ENCODE measurements at regions not wholly inside any gene's neighbourhood (a gene's known extent, or its start where the extent isn't known, plus 50 kb on each side); places are given as distances from the start of the nearest gene placed in this dataset.

GRCh38 chr2:235390816-235391194 is 103.0 kb upstream of the AGAP1 start:
- H3K4me3 Mint-ChIP-seq, result no peak overlapping the region
- H3K27me3 Mint-ChIP-seq, result peaks cover 7% of the 10 kb centered on the region
- POLR2A ChIA-PET, result no interaction called here

DNA sequence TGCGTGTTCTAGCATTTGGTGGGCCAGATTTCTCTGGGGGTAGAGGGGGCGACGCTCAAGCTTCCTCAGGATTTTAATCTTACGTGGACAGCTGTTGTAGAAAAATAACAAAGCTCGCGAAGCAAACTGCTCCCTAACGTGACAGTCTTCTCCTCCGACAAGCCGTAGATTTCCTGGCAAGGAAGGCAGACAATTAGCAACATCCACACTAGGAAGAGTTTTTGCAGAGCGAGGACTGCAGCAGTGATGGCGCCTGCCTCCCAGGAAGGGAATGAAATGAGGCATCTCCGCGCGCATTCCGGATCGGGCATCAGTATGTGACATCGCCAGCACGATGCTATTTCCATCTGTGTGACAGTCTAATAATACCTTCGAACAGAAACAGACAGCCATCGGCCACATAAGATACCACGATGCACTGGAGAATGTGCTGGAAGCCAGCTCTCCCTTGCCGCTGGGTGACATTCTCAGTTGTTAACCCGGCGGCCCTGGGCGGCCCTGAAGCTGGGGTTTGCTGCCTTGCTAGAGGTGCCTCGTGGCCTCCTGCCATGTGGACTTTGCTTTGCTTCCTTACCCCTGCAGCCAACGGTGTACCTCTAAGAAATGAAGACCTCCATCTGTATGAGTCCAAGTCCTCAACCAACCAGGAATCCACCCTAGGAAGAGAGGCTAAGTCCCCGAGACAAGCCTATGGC is 101.8 kb upstream of the AGAP1 start:
- no peak for DNase-seq
- POLR2A ChIA-PET, result no interaction called here
- no peaks in the 10 kb centered on the region for H3K36me3 Mint-ChIP-seq (ENCODE audit: low read depth)
- no peak overlapping the region for H3K27ac Mint-ChIP-seq
- no peak overlapping the region for H3K4me3 Mint-ChIP-seq
- H3K4me1 Mint-ChIP-seq, result peaks cover 11% of the 10 kb centered on the region
- H3K27me3 Mint-ChIP-seq, result peaks cover 10% of the 10 kb centered on the region
- peaks cover 7% of the 10 kb centered on the region for H3K9me3 Mint-ChIP-seq
- CTCF ChIA-PET, result no interaction called here

More at GRCh38 chr2:235390816-235391194, 103.0 kb upstream of the AGAP1 start:
- no peak for DNase-seq
- Mint-ChIP-seq H3K36me3 (ENCODE audit: low read depth) (no peaks in the 10 kb centered on the region), H3K4me1 (peaks cover 11% of the 10 kb centered on the region), H3K27ac (no peak overlapping the region), H3K9me3 (peaks cover 7% of the 10 kb centered on the region)
- CTCF ChIA-PET, result no interaction called here

- Mint-ChIP-seq H3K27me3 (peaks cover 7% of the 10 kb centered on the region), H3K27ac (no peak overlapping the region), H3K9me3 (peaks cover 7% of the 10 kb centered on the region), H3K4me3 (no peak overlapping the region), H3K4me1 (peaks cover 11% of the 10 kb centered on the region), H3K36me3 (ENCODE audit: low read depth) (no peaks in the 10 kb centered on the region)
- ChIA-PET CTCF (no interaction called here), POLR2A (no interaction called here)
- DNase-seq, result no peak
Observed at GRCh38 chr2:235394278-235394828, 99.5 kb upstream of the AGAP1 start.

DNA sequence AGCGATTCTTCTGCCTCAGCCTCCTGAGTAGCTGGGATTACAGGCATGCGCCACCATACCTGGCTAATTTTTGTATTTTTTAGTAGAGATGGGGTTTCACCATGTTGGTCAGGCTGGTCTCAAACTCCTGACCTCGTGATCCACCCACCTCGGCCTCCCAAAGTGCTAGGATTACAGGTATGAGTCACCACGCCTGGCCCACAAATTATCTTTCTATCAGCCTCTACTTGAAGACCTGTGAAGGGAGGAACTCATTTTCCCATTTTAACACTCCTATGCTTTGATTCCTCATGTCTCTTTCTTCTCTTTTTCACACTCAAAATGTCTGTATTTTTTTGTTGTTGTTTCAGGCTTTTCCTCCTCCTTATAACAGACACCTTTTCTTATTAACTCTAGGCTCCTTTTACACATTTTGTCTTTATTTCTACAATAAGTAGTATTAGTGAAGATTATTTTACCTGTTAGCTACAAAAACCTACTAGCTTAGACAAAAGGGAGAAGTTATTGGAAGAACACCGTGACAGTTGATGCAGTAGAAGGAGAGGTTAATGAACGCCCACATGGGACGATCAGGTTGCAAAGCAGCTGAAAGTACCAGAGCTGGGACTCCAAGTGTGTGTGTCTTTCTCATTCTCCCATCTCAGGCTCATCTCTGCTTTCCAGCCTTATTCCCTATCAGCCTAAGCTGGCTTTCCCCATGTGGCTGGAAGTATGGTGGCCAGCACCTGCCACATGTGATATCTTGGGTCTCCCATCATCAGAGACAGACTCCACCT is 97.6 kb upstream of the AGAP1 start:
- no peak for DNase-seq
- CTCF ChIA-PET, result interaction anchor here (0.5 kb wide), 1 partner anchor 982 kb away, joined by 3 read pairs; no protein-coding TSS in a partner anchor
- peaks cover 2% of the 10 kb centered on the region for H3K9me3 Mint-ChIP-seq
- no peaks in the 10 kb centered on the region for H3K4me1 Mint-ChIP-seq
- peaks cover 7% of the 10 kb centered on the region for H3K27me3 Mint-ChIP-seq
- POLR2A ChIA-PET, result no interaction called here
- no peak overlapping the region for H3K4me3 Mint-ChIP-seq
- H3K27ac Mint-ChIP-seq, result no peak overlapping the region
- no peaks in the 10 kb centered on the region for H3K36me3 Mint-ChIP-seq (ENCODE audit: low read depth)

- ChIA-PET CTCF (no interaction called here), POLR2A (no interaction called here)
- Mint-ChIP-seq H3K27me3 (peaks cover 7% of the 10 kb centered on the region), H3K27ac (no peak overlapping the region), H3K4me1 (no peaks in the 10 kb centered on the region), H3K36me3 (ENCODE audit: low read depth) (no peaks in the 10 kb centered on the region), H3K9me3 (no peaks in the 10 kb centered on the region), H3K4me3 (no peak overlapping the region)
- DNase-seq, result no peak
Observed at GRCh38 chr2:235398321-235398720, 95.5 kb upstream of the AGAP1 start.

- ChIA-PET POLR2A (no interaction called here), CTCF (no interaction called here)
- Mint-ChIP-seq H3K4me3 (no peak overlapping the region), H3K9me3 (no peaks in the 10 kb centered on the region), H3K27me3 (peaks cover 7% of the 10 kb centered on the region), H3K4me1 (no peaks in the 10 kb centered on the region), H3K36me3 (ENCODE audit: low read depth) (no peaks in the 10 kb centered on the region), H3K27ac (no peak overlapping the region)
- no peak for DNase-seq
Observed at GRCh38 chr2:235399895-235400294, 93.9 kb upstream of the AGAP1 start.

DNA sequence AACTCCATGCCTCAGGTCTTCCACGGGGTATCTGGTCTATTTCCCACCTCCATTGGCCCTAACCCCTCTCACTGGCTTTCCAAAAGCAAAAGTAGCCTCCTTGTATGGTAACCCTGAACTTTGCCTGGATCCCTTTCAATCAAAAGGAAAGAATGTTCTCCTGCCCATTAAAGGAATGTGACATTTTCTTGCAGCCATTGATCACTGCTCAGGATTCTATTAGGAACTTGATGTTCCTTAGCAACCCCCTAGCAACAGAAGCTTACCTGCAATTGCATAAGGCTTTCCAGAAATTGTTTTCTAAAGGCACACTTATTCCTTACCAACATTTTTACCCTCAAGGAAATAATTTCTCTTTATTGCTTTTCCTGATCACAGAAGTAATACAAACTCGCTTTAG is 91.4 kb upstream of the AGAP1 start:
- POLR2A ChIA-PET, result no interaction called here
- no peaks in the 10 kb centered on the region for H3K27me3 Mint-ChIP-seq
- no peak overlapping the region for H3K4me3 Mint-ChIP-seq
- H3K4me1 Mint-ChIP-seq, result no peaks in the 10 kb centered on the region
- no peaks in the 10 kb centered on the region for H3K9me3 Mint-ChIP-seq
- no peak for DNase-seq
- CTCF ChIA-PET, result no interaction called here
- H3K36me3 Mint-ChIP-seq (ENCODE audit: low read depth), result no peaks in the 10 kb centered on the region
- no peak overlapping the region for H3K27ac Mint-ChIP-seq

DNA sequence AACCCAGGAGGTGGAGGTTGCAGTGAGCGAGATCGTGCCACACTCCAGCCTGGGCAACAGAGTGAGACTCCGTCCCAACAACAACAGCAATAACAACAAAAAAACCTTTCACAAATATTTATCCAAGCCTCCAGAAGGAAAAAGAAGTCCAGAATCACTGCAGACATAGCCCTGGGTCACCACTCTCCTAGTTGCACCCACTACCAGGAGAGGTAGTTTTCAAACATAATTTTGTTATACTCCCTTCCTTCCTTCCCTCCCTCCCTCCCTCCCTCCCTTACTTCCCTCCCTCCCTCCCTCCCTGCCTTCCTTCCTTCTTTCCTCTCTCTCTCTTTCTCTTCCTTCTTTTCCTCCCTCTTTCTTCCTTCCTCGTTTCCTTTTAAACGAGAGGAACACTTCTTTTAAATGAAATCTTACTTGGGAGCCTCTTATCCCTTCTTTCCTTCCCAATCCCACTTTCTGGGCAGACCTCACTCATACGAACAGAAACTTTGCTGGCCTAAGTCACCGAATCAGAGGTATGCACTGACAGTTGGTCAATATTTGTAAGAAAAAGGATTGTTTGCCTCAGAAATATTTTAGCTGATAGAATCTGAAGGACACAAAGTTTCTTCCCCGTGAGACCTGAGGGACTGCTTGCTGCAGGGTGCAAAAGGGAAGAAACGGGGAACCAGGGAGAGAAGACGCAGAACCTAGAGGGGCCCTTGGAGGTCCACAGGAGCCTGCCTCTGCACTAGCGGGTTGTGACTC is 88.1 kb upstream of the AGAP1 start:
- no peak overlapping the region for H3K27ac Mint-ChIP-seq
- H3K4me1 Mint-ChIP-seq, result no peaks in the 10 kb centered on the region
- H3K4me3 Mint-ChIP-seq, result no peak overlapping the region
- H3K36me3 Mint-ChIP-seq (ENCODE audit: low read depth), result no peaks in the 10 kb centered on the region
- POLR2A ChIA-PET, result no interaction called here
- CTCF ChIA-PET, result no interaction called here
- no peak for DNase-seq
- H3K27me3 Mint-ChIP-seq, result no peaks in the 10 kb centered on the region
- H3K9me3 Mint-ChIP-seq, result no peaks in the 10 kb centered on the region

DNA sequence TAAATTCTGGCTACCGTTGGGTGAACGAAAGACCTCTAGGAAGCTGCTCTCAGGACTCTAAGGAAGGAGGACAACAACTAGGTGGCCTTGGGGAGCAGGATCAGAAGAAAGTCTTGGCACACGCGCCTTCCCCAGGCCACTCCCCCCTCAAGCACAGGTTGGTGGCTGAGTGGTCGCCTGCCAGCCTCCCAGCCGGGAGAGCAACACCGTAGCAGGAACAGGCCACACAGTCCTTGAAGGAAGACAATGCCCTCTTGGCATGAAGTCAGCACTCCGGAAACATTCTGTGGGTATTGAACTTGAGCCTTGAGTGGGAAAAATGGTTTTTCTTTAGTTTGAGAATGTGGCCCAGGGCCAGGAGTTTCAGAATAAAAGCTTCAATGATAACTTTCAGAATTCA is 87.4 kb upstream of the AGAP1 start:
- Mint-ChIP-seq H3K4me1 (no peaks in the 10 kb centered on the region), H3K27ac (no peak overlapping the region), H3K27me3 (no peaks in the 10 kb centered on the region), H3K9me3 (no peaks in the 10 kb centered on the region), H3K4me3 (no peak overlapping the region), H3K36me3 (ENCODE audit: low read depth) (no peaks in the 10 kb centered on the region)
- POLR2A ChIA-PET, result no interaction called here
- DNase-seq, result no peak
- CTCF ChIA-PET, result no interaction called here

- no peaks in the 10 kb centered on the region for H3K4me1 Mint-ChIP-seq
Observed at GRCh38 chr2:235411905-235412485, 81.8 kb upstream of the AGAP1 start.

DNA sequence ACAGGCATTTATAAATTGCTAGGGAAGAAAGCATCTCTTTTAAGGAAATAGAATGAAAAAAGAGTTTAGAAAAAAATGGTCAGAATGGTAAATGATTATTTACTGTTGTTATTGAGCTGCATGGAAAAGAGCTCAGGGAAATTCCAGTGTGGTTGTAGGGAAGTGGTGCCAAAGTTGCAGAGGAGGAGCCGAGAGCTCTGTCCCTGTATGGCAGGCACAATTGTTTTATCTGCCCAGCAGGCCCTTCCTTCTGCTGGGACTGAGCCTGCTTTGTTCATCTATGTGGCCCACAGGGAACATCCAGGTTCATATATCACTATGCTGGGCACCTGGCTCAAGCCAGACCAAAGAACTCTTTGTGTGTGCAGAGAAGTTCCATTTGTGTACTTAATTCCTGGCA is 80.8 kb upstream of the AGAP1 start:
- POLR2A ChIA-PET, result no interaction called here
- Mint-ChIP-seq H3K4me3 (no peak overlapping the region), H3K27ac (no peak overlapping the region), H3K9me3 (no peaks in the 10 kb centered on the region), H3K27me3 (no peaks in the 10 kb centered on the region), H3K36me3 (ENCODE audit: low read depth) (no peaks in the 10 kb centered on the region), H3K4me1 (no peaks in the 10 kb centered on the region)
- CTCF ChIA-PET, result no interaction called here
- no peak for DNase-seq

More at GRCh38 chr2:235411905-235412485, 81.8 kb upstream of the AGAP1 start:
- H3K36me3 Mint-ChIP-seq (ENCODE audit: low read depth), result no peaks in the 10 kb centered on the region
- H3K27ac Mint-ChIP-seq, result no peak overlapping the region
- H3K27me3 Mint-ChIP-seq, result no peaks in the 10 kb centered on the region
- no peak for DNase-seq
- POLR2A ChIA-PET, result no interaction called here
- CTCF ChIA-PET, result no interaction called here
- H3K9me3 Mint-ChIP-seq, result no peaks in the 10 kb centered on the region
- no peak overlapping the region for H3K4me3 Mint-ChIP-seq

- POLR2A ChIA-PET, result no interaction called here
- no peaks in the 10 kb centered on the region for H3K27me3 Mint-ChIP-seq
- CTCF ChIA-PET, result no interaction called here
- no peaks in the 10 kb centered on the region for H3K4me1 Mint-ChIP-seq
- H3K27ac Mint-ChIP-seq, result no peak overlapping the region
- no peak for DNase-seq
- no peaks in the 10 kb centered on the region for H3K36me3 Mint-ChIP-seq (ENCODE audit: low read depth)
- H3K9me3 Mint-ChIP-seq, result no peaks in the 10 kb centered on the region
- H3K4me3 Mint-ChIP-seq, result no peak overlapping the region
Observed at GRCh38 chr2:235414422-235414821, 79.4 kb upstream of the AGAP1 start.

DNA sequence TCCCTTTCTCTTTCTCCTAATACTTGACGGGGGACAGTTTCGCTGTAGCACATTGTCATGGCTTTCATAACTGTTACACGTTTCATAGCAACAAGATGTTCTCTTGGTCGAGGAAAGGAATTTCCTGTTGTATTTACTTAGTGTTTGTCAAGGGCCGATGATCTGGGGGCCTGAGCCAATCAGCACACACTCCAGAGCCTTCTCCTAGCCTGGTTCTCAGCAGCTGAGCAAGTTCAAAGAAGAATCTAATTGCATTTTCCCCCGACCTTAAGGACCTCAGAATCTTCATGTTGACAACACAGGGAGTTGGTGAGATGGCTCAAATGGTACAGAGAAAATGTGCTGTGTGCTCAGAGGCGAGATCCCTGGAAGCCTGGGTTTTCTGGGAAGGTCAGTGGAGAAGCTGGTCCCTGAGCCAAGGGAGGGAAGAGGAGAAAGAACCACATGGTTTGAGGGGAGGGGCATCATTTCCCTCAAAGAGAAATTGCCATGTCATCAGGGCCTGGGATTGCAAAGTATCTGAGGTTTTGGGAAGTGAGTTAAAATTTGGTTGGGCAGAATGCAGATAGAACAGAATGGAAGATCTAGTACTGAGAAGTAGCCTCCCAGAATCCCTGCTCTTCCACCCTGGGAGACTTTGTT is 76.9 kb upstream of the AGAP1 start:
- ChIA-PET CTCF (no interaction called here), POLR2A (no interaction called here)
- H3K36me3 Mint-ChIP-seq (ENCODE audit: low read depth), result no peaks in the 10 kb centered on the region
- no peak overlapping the region for H3K27ac Mint-ChIP-seq
- no peaks in the 10 kb centered on the region for H3K27me3 Mint-ChIP-seq
- DNase-seq, result no peak
- no peaks in the 10 kb centered on the region for H3K4me1 Mint-ChIP-seq
- H3K9me3 Mint-ChIP-seq, result no peaks in the 10 kb centered on the region
- no peak overlapping the region for H3K4me3 Mint-ChIP-seq

Data from activated CD4-positive, alpha-beta memory T cell treated with anti-CD3 and anti-CD28 coated beads, Interleukin-2, amount 10 ng/mL, durations not matched to agents 7 days and 5 days (primary cell).